CD4-positive, alpha-beta T cell treated with Interleukin-17A for 4 hours (primary cell): ENCODE measurements at regions not wholly inside any gene's neighbourhood (a gene's known extent, or its start where the extent isn't known, plus 50 kb on each side); places are given as distances from the start of the nearest gene placed in this dataset.

ENCODE experiments used
- DNase-seq: peaks from one replicate; pipeline ENCODE4 v3.0.0-alpha.2; 2020; ENCODE audit warnings: mixed read lengths

- DNase-seq, result no peak
Observed at GRCh38 chr2:111219285-111219684, 98.6 kb downstream of the BCL2L11 start.

DNA sequence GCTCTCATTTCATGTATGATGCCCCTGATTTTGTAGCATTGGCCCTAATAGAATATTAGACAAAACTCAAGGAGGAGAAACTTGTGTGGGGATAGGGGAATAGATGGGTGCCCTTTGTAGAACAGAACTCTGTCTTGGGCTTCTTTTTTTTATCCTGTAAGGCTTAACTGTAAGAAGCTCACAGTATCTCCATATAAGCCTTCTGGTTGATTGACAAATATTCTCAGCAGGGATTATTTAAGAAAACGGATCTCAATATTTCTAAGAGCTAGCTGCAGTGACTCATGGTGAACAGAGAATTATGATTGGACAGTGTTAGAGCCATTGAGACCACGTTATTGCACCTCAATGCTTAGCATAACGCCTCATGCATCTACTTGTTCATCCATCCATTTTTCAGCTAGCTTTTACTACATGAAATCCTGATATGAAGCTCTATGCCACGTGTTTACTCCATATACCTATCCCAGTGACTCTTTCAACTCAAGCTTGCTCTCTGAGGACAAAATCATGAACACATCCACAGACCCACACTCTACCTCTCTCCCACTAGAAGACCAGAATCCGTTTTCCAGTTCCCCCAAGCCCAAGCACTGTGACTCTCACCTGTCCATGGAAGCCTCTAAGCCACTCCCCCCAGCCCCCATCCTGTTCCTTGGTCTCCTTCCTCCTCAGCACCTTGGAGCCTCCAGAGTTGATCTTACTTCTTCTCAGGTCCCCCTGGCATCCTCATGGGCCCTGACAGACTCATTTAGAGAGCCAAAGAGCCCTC, 99.2 kb downstream of the BCL2L11 start:
- no peak for DNase-seq

- no peak for DNase-seq
Observed at GRCh38 chr2:111220962-111221361, 100.2 kb downstream of the BCL2L11 start.

DNA sequence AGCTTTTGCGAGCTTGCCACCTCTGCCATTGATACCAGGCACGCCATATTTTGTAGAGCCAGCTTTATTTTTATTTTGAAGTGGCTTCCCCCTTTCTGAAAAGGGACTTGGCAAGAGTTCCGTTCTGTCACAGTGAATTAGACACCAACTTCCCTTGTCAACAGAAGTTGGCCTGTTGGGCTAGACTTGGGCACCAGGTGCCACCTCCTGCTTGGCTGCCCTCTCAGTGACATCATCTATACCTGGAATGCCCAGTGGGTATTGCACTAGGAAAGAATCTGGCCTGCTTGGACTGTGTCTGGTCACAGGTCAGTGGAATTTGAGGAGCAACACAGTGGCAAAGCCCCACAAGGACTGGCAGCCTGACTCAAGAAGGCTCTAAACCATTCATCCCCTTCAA, 101.0 kb downstream of the BCL2L11 start:
- no peak for DNase-seq

DNA sequence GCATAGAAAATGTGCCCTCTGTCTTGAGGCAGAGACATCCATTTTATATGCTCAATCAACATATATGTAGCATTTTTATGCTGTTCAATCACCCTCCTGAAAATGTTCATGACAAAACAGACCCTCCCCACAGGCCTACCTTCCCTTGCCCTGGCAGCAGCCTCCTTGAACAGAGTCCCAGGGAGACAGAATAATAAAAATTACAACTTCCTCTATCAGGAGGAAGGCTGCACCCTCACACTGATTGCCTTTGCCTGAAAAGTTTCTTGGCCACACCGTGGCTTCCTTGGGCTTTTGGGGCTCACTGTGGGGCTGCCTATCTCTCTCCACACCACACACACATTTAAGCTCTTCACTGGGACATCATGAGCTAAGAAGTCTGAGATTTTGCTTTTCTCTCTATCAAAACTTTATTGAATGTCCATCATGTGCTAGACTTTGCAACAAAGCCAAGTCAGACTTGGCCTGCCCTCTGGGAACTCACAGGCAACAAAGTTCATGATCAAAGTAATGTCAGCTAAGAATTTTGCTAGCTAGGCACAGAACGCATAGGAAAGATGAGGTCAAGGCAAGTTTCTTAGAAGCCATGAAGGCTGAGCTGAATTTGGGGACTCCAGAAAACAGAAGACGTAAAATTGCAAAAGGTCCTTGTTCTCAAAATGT, 101.6 kb downstream of the BCL2L11 start:
- no peak for DNase-seq

DNA sequence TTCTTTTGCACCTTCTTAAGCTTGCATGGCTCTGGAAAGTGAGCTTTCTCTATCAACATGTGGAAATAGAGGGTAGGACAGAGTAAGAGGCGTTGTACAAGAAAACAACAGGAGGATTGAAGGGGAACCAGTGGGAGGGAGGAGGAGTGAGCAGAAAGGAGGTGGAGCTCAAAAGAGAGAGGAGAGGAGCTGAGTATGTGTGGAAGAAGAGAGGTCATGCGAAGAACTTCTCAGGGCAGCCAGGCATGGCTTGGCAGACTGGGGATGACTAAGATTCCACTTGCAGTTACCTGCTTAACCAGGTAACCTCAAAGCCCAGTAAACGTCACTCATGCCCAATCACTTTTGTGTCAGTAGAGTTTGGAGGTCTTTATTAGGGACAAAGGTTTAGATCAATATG, 105.1 kb downstream of the BCL2L11 start:
- DNase-seq, result no peak

DNA sequence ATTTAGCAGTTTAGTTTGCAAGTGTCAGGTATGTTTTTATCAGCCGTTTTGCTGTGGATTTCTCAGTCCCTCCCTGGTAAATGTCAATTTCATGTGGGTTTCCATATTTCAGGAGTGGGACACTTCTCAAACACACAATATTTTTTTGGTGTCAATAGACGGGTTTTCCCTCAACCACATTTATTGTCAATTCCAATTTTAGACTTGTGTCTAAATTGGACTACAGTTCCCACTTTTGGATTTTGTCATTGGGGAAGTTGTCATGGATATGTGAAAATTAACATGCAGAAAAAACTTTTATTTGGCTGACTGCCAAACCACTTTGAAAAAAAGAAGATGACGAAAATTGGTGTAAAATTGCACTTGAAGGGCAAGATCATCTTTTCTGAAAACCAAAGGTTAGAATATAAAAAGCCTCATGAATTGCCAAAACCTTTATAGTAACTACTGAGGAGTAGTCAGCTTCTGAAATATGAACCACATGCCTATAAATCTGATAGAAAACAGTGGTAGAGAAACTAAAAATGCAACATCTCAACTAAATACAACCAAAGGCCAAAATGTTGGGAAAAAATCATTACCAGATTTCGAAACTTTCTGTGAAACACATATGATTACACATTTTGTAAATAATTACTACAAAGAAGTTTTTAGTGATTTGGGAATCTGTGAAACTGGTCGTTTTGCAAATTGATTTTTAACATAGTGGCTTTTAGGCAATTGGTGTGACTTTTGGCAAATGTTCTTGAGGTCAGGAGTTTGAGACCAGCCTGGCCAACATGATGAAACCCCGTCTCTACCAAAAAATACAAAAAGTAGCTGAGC, 106.4 kb downstream of the BCL2L11 start:
- DNase-seq, result no peak

- DNase-seq, result no peak
Observed at GRCh38 chr2:111227716-111228141, 107.0 kb downstream of the BCL2L11 start.

GRCh38 chr2:111231532-111232252, 111.0 kb downstream of the BCL2L11 start:
- DNase-seq, result no peak

DNA sequence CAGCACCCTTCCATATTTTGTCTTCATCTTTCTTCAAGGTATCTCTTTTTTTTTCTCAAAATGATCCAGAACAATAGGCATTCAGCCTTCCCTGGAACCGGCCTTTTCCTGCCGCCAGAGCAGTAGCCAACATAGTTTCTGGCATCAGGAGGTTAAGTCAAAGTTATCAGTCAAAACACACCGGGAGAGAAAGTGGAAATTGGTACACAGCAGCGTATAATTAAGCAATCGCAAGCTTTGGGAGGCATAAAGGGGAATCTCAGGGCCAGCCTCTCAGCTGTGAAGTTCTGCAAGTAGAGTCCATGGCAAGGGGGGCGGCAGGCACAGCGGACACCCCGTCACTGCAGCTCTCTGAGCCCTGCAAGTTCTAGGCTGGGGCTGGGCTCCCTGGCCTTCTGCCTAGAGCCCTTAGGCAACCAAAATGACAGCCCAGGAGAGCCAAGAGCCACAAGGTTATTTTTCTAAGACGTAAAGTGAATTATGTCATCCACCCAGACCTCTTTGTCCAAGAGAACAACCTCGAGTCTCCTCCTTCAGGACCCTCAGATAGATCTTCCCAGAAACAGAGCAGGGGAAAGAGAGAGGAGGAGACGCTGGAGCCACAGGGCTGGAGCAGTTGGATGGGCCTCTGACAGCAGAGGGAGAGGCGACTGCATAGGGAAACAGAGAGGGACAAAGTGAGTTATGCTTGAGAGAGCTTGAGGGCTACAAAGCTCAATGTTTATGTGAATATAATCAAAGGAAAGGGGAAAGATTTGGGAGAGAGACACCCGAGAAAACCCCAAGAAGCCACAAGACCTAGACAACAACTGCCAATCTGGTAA, 114.7 kb downstream of the BCL2L11 start:
- DNase-seq, result no peak

DNA sequence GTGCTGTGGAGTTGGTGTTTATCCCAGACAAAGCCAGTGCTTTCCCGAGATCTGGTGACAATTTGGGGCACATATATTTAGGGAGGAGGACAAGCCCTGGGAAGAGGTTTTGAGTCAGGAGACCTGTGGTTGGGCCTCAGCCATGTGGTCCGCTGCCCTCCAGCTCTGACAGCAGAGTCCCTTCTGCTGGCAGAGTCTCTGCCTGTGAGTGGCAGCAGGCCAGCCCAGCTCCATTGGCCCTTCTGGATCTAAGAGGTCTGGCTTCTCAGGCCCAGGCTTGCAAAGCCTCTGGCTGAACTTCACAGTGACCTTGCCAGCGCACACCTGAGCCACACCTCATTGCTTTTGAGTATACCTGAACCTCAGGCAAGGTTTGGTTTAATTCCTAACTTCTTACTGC, 115.3 kb downstream of the BCL2L11 start:
- DNase-seq, result no peak

- DNase-seq, result no peak
Observed at GRCh38 chr2:111238296-111238695, 117.6 kb downstream of the BCL2L11 start.

DNA sequence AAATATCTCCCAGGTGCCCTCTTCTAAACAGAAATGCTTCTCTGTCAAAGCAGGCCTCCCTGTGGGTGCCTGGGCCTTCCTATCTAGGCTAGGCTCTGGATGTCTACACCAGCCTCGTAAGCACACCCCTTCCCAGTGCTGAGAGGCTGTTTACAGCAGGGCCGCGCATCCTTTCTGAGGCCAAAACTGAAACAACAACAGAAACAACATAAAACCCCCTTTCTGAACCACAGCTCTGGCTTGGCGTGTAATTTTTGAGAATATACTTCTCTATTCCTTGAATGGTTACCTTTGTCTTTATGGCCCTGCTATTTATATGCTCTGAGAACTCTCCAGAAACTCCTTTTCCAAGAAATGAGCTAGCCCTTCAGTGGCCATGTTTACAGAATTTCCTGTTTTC, 118.4 kb downstream of the BCL2L11 start:
- no peak for DNase-seq

DNA sequence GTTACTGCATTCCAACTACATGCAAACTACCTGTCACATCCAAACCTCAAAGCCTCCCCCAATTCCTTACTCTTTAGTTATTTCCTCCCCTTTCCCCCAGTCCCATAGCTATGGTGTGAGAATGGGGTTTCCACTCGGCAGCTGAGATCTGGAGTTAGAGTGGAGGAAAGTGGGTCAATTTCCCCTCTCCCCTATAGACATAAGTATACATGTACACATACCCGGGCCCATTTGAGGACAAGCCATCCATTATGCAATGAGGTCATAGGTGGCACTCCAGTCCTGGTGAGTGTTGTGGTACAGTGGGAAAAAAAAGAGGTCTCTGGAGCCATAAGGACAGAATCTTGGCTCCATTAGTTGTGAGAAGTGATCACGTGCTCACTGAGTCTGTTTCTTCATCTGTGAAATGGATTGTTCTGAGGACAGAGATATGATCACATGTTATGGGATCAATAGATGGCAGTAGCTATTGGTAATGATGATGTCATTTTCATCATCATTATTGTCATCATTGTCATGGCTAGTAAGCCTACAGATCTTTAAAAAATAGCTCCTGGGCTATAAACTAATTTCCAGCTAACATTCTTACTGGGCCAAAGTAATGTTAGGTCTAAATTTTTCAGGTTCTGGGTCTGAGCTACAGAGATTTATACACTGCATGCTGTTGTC, 119.0 kb downstream of the BCL2L11 start:
- no peak for DNase-seq

GRCh38 chr2:111243295-111243694, 122.6 kb downstream of the BCL2L11 start:
- DNase-seq, result no peak

DNA sequence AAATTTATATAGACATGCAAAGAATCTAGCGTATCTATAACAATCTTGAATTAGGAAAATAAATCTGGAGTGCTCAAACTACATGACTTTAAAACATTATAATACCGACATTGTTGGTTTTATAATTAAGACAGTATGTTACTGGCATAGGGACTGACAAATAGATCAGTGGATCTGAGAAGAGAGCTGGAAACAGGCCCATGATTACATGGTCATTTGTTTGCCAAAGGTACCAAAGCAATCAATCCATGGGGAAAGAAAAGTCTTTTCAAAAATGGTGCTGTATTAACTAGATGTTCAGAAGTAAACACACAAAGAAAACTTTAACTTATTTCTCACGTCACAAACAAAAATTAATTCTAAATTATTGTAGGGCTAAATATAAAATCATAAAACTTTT, 124.2 kb downstream of the BCL2L11 start:
- DNase-seq, result no peak

- no peak for DNase-seq
Observed at GRCh38 chr2:111246620-111247061, 125.9 kb downstream of the BCL2L11 start.

DNA sequence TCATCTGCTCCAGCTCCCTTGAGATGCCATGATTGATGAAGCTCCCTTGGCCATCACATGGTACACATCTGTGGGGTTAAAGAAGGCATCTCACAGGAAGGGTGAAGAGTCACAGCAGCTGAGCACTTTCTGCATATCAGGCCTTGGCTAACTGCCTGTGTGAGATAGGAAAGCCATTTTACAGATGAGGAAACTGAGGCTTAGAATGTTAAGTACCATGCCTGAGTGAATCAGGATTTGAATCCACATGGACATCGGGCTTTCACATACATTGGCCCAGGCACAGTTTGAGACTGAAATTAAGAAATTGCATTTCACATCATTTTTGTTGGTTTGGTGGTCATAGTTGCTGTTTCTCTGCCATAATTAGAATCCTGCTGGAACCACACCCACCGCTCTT, 126.8 kb downstream of the BCL2L11 start:
- no peak for DNase-seq

DNA sequence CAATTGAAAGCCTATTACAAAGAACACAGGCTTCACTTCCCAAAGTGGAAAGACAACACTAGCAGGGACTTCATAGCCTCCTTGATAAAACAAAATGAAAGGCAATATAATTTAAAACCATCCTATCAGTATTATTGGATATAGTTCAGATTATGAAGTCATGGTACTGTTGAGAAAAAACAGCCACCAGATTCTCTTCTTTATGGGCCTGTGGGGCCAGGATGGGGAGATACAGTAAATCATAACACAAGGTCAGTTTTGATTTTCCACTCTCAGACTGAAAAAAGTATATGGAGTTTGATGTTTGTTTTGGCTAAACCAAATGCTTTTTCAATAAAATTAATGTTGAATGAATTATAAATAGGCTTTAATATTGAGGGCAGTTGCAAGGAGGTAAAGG, 129.1 kb downstream of the BCL2L11 start:
- no peak for DNase-seq

GRCh38 chr2:111250448-111251030, 129.8 kb downstream of the BCL2L11 start:
- no peak for DNase-seq

DNA sequence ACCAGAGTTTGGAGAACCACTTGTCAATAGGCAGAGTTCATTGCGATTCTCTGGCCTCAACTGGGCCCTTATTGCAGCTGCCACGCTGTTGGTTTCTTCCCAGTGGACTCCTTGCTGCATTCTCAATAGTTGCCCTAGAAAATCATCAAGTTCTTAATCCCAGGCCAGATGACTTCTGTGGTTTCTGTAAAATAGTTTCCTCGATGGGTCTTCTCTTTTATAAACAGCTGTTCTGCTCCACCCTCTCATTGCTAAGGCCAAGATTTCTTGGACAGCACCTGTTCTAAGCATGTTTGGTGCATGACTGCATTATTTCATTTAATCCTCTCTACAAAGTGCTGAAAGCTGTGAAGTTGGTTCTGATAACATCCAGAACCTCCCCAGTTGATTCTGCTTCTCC, 131.0 kb downstream of the BCL2L11 start:
- DNase-seq, result no peak
